Activated CD8-positive, alpha-beta memory T cell treated with anti-CD3 and anti-CD28 coated beads for 48 hours (primary cell): ENCODE measurements at regions not wholly inside any gene's neighbourhood (a gene's known extent, or its start where the extent isn't known, plus 50 kb on each side); places are given as distances from the start of the nearest gene placed in this dataset.

Experiments
- DNase-seq, 3 experiments: peaks; one replicate each; pipeline ENCODE4 v3.0.0-alpha.2; 2020; ENCODE audit warnings: low read depth in 2 of 3, low spot score in 2 of 3

DNA sequence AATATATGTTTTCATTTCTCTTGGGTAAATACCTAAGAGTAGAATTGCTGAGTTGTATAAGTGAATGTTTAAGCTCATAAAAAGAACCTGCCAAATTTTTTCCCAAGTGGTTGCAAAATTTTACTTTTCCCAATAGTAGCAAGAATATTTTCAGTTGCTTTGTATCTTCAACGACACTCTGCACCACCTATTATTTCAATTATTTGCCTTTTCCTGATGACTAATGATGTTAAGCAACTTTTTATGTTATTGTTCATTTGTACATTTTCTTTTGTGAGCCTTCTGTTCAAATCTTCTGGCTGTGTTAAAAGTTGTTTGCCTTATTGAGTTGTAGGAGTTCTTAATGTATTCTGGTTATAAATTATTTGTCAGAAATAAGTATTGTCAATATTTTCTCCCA, 299.1 kb upstream of the NRIP1 start:
- no peak for DNase-seq

GRCh38 chr21:15365751-15366392, 301.1 kb upstream of the NRIP1 start:
- DNase-seq = no peak

GRCh38 chr21:15366555-15366954, 301.8 kb upstream of the NRIP1 start:
- no peak for DNase-seq

- DNase-seq = no peak
Observed at GRCh38 chr21:15367061-15367626, 302.3 kb upstream of the NRIP1 start.

DNA sequence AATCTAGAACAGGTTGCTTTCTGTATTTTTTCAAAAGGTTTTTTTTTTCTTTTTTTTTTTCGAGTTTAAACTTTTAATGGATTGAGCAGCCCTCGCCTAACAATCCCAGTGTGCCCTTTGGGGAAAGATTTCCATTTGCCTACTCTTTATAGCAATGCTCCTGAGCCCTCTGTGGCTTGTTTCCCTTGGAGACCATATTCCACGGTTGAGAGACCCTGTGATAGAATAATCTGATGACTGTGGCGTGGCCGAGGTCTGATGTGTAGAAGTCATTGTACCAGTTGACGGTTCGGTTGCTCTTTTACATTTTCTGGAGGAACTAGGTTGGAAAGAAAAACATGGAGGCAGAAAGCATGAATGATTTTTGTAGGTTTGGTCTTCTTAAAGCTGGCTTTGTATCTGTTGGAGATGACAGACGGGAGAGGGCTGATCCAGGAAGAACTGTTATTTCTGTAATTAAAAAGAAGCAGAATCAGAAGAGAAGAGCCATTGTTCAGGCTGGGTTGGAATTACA, 305.7 kb upstream of the NRIP1 start:
- no peak for DNase-seq

DNA sequence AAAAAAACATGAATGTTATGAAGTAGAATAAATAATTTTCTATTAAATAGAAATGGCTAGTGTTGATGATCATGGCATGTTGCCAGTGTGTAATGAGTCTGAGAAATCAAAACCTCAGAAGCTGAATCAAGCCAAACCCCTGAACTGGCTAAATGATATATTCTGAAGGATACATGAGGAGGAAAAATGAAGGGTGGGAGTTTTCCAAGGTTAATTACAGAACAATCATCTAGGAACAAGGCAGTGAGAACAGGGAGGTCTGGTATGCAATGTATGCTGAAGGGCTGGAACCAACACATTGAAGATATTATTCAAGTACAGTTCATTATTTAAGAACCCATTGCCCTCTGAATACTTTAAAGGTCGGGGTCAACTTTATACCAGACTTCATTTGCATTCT, 309.1 kb upstream of the NRIP1 start:
- no peak for DNase-seq

GRCh38 chr21:15379776-15380175, 315.0 kb upstream of the NRIP1 start:
- DNase-seq = no peak

GRCh38 chr21:15383588-15383987, 318.8 kb upstream of the NRIP1 start:
- DNase-seq = no peak

DNA sequence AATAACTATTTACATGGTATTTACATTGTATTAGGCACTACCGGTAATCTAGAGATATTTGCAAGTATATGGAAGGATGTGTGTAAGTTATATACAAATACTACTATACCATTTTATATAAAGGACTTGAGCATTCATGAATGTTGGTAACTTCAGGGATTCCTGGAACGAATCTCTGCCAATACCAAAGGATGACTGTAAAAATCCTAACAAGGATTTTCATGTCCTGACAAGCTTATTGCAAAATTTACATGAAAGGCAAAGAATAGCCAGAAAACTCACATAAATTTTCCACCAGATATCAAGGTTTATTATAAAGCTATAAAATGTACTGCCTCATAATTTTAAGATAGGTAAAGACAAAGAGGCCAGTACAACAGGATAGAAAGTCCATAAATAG, 325.2 kb upstream of the NRIP1 start:
- DNase-seq = no peak

GRCh38 chr21:15397258-15397657, 332.5 kb upstream of the NRIP1 start:
- no peak for DNase-seq

GRCh38 chr21:15400905-15401304, 328.9 kb upstream of the USP25 start:
- DNase-seq = no peak

DNA sequence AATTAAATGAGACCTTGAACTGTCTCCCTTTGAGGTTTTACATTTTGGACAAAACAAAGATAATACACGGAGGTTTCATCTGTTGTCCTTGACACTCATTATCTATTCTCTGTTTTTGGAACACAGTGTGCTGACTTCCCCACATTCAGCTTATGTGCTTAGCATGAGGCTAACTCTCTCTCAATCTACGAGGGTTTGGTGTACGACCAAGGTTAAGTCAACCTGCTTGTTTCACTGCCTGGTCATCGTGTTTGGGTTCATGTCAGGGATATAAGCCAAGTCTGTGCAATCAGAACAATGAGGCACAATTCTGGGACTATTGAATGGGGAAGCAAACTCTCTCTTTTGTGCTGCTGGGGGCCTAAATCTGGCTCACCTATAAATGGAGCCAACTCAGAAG, 328.5 kb upstream of the USP25 start:
- DNase-seq = no peak

DNA sequence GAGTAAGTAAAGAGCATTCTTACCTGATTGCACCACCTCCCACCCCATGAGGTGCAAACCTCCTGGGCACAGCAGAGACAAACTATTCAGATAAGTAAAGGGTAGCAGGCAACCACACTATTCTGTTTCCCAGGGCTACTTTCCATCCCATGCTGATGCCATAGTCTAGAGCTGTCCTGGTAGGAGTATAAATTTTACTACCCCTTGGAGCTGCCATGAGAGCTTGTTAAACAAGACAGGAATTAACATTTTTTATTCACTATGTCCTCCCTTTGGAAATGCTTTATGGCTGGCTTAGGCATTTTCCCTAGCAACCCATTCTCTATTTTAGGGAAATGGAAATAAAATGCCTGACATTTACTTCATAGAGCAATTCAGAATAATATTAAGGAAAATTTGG, 324.6 kb upstream of the USP25 start:
- no peak for DNase-seq

DNA sequence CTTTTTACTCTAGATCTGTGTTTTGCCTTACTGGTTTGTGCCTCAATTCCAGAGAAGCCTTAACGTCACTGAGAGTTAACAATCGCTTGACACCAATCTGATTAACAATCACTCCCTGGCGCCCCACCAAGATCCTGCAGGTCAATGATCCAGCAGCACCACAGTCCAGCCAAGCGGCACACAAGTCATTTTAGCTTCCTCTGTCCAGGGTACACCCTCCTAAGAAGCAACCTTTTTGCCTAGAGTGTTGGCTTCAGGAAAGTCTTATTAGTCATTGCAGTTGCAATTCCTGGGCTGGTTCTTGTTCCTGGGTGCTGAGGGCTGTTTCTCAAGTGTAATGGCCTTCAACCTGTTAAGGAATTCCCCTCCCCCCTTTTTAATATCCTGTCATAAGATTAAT, 323.0 kb upstream of the USP25 start:
- no peak for DNase-seq

DNA sequence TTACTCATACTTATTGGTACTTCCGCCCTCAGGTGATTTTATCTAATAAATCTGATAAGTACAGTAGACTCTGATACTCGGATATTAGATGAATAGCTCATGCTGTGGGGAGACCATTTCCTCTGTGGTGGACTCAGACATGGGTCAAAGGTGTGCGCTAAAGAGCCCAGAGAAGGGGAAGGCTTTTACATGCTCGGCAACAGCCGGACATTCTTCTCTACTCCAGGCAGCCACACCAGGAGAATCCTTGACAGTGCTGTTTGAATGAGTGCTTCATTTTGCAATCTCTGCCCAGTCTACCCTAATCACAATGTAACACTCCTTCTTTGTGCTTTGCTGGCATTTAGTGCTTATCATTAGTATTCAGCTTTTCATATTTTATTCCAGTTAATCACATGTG, 322.2 kb upstream of the USP25 start:
- no peak for DNase-seq

DNA sequence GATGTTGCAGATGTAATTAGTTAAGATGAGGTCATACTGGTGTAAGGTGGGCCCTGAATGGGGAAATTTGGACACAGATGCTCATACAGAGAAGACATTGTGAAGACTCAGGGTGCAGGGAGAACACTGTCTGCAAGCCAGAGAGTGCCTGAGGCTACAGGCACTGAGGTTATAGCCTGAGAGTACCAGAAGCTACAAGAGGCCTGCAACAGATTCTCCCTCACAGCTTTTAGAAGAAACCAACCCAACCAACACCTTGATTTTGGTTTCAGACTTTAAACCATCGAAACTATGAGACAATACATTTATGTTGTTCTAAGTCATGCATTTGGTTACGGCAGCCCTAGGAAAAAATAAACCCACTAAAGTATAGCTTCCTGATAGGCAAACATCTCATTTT, 321.7 kb upstream of the USP25 start:
- DNase-seq = no peak

DNA sequence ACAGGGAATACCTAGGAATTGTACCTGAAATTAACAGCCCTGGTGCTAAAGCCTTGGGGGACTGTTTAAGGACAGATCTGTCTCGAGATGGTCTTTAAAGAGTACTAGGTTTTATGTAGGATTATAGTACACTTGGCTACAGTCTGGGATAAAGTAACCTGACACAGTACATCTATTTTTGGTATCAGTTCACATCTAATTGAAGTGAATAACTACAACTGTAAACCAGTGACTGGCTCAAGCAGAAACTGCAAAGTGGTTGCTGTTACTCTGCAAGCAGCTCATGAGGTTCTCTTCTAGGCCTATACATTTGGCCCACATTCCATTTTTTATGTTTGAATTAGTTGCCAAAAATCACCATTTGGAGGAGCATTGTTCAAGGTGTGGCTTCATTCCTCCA, 320.8 kb upstream of the USP25 start:
- DNase-seq = no peak

- DNase-seq = no peak
Observed at GRCh38 chr21:15410853-15411252, 318.9 kb upstream of the USP25 start.

- DNase-seq = no peak
Observed at GRCh38 chr21:15414057-15414456, 315.7 kb upstream of the USP25 start.

GRCh38 chr21:15415541-15416261, 314.1 kb upstream of the USP25 start:
- DNase-seq = no peak

DNA sequence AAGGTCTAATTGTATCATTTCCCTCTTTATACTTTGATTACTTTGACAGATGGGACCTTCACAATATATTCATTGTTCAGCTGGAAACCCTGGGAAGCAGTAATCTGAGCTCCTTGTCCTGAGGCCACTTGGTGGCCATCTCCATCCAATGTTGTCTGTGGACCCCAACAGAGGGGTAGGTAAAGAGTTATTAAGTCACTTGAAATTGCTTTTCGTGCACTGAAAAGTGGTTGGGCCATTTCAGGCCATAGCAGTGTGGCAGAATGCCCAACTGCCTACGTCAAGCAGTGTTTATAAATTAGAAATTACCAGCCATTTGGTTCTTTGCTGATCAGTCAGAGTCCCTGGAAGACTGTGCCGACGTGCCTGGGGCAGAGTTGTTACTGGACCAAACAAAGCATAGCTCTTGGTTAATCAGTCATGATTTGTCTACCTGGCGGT, 308.3 kb upstream of the USP25 start:
- no peak for DNase-seq

- no peak for DNase-seq
Observed at GRCh38 chr21:15421947-15422346, 307.8 kb upstream of the USP25 start.
